ENCODE measurements at regions not wholly inside any gene's neighbourhood (a gene's known extent, or its start where the extent isn't known, plus 50 kb on each side); places are given as distances from the start of the nearest gene placed in this dataset.

DNA sequence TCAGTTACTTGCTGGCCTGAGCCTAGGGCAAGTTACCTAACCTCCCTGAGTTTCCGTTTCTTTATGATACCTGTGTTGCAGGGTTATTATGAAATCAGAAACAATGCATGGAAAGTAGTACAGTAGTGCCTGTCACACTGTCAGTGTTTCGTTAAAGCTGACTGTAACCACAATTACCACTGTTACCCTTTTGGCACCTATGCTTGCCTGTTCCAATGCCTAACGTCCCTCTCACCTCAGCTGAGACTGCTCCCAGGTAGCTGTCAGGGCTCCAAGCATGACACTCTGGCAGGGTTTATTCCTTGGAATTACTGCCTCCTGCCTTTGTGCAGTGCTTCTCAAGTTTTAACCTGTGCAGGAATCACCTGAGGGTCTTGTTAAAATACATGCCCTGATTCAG, 135.2 kb upstream of the RBMS1 start:
- H3K27ac Mint-ChIP-seq, result no peak overlapping the region
- DNase-seq, result no peak
- H3K4me1 Mint-ChIP-seq, result peaks cover 24% of the 10 kb centered on the region
- peaks cover 25% of the 10 kb centered on the region for H3K9me3 Mint-ChIP-seq
- no peaks in the 10 kb centered on the region for H3K36me3 Mint-ChIP-seq (ENCODE audit: low read depth)
- TF ChIP-seq, protein P1, sequence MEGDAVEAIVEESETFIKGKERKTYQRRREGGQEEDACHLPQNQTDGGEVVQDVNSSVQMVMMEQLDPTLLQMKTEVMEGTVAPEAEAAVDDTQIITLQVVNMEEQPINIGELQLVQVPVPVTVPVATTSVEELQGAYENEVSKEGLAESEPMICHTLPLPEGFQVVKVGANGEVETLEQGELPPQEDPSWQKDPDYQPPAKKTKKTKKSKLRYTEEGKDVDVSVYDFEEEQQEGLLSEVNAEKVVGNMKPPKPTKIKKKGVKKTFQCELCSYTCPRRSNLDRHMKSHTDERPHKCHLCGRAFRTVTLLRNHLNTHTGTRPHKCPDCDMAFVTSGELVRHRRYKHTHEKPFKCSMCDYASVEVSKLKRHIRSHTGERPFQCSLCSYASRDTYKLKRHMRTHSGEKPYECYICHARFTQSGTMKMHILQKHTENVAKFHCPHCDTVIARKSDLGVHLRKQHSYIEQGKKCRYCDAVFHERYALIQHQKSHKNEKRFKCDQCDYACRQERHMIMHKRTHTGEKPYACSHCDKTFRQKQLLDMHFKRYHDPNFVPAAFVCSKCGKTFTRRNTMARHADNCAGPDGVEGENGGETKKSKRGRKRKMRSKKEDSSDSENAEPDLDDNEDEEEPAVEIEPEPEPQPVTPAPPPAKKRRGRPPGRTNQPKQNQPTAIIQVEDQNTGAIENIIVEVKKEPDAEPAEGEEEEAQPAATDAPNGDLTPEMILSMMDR (IDR thresholded peaks at IDR 0.05), result no peak
- H3K4me3 Mint-ChIP-seq, result no peak overlapping the region
- peaks cover 4% of the 10 kb centered on the region for H3K27me3 Mint-ChIP-seq (ENCODE audit: low read depth, poor library complexity)

DNA sequence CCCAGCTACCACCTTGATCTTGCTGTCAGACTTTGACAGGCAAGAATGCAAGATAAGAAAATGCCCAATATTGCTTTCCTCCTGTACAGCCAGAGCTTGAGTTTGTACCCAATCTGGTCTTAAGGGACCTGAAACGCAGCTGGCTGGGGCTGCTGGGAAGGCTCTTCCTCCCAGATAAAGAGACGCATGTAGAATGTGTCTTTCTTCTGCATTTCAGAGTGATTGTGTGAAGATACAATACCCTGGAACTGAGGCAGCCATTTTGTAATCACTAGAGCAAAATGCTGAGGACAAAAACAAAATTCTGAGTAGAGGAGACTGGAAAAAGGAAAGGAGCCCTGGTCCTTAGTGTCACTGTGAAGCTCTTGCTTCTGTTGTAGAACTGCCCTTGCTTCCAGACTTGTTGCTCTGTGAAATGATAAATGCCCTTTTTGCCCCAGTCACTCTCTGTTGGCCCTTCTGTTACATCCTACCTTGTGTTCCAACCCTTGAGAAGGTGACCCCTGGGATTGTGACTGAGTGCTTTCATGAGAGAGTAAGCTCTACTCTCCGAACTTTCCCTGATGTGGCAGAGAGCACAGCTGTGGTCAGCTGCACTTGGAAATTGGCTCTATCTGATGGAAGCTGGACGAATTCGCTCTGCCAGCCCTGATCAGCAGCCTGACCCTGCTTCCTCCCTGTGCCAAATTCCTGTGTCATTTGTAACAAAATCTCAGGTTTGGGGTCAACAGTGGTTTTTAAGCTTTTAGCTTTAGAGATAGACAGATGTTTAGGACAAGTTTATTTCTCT, 137.4 kb upstream of the RBMS1 start:
- TF ChIP-seq, protein P1 (IDR thresholded peaks at IDR 0.05), result no peak
- Mint-ChIP-seq H3K27ac (peak overlapping the region; percentile 57), H3K4me3 (no peak overlapping the region), H3K4me1 (peaks cover 38% of the 10 kb centered on the region), H3K36me3 (ENCODE audit: low read depth) (no peaks in the 10 kb centered on the region), H3K9me3 (peaks cover 9% of the 10 kb centered on the region), H3K27me3 (ENCODE audit: low read depth, poor library complexity) (peaks cover 4% of the 10 kb centered on the region)
- DNase-seq, result no peak

DNA sequence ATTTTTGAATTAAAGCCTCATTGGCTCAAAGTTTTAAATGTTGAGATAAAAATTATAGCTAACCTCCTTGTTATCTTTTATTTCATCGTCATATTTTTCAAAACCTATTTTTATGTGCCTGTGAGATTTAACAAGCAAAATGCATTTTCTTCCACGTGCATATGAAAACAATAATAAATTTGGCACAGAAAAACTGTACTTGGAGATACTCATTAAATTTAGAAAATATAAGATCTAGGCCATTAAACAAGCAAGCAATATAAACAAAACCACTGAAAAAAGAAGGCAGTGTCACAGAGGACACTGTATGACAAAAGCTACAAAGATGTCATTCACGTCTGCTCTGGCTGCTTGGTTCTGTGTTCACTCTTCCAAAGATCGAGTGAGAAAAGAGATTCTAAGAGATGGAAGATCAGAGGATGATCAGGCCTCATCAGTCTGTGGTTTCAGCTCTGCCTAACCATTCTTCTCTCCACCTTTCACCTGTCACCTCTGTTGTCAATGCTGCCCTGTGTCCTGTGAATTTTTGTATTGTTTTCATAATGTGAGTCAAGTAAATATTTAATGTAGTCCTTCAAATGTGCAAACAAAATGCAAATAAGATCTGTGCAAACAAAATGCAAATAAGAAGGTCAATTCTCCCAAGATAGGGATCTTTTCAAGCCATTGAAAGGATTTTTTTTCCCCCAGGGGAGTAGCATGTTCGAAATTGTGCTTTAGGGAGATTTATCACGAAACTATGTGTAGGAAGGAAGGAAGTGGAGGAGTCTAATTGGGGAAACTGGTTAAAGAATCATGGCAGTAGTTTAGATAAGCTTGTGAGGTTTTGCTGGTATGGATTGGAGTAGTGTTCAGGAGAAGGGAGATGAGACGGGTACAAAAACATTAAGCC, 138.7 kb upstream of the RBMS1 start:
- Mint-ChIP-seq H3K27ac (no peak overlapping the region), H3K4me3 (no peak overlapping the region)

DNA sequence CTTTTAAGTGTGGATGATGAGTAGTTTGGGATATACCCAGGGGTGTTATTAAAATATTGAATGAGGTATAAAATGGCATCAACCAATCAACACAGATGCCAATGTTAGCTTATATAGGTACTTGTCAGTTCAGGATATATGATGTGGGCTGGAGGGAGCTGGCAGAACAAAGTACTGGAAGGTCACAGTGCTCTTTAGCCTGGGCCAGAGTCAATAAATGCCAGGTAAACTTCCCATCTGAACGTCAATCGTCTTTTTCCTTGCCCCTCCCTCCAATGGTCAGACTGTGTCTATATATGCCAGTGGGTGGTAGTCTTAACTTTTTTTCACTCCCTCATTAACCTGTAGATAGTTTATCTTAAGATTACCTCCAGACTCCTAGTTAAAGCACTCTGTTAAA, 140.8 kb upstream of the RBMS1 start:
- Mint-ChIP-seq H3K27me3 (ENCODE audit: low read depth, poor library complexity) (peaks cover 7% of the 10 kb centered on the region), H3K4me3 (no peak overlapping the region), H3K27ac (no peak overlapping the region), H3K4me1 (peaks cover 38% of the 10 kb centered on the region), H3K36me3 (ENCODE audit: low read depth) (peaks cover 9% of the 10 kb centered on the region), H3K9me3 (peaks cover 25% of the 10 kb centered on the region)
- DNase-seq, result no peak
- TF ChIP-seq, protein P1 (IDR thresholded peaks at IDR 0.05), result no peak

More for the DNA sequence above, 138.7 kb upstream of the RBMS1 start:
- Mint-ChIP-seq H3K36me3 (ENCODE audit: low read depth) (peaks cover 5% of the 10 kb centered on the region), H3K4me1 (peaks cover 38% of the 10 kb centered on the region), H3K27me3 (ENCODE audit: low read depth, poor library complexity) (peaks cover 4% of the 10 kb centered on the region), H3K9me3 (peaks cover 8% of the 10 kb centered on the region)
- TF ChIP-seq, protein P1 (IDR thresholded peaks at IDR 0.05), result no peak
- DNase-seq, result no peak

DNA sequence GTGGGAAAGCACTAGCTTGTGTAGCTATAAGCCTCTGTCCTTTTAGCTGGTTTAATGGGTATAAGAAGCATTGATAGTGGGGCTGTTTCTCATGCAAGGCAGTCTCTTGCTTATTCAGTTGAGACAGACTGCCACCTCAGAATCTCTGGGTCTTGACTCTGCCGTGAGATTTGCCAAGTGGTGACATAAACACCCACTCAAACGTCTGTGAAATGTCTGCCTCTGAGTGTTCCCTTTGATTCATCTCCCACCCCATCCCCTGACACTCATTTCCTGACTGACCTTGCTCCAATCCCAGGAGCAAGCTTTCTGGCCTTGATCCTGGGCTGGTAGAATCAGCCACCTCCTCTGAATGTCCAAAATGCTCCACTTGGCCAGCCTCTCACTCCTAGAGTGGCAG, 141.9 kb upstream of the RBMS1 start:
- Mint-ChIP-seq H3K4me1 (peaks cover 38% of the 10 kb centered on the region), H3K9me3 (peaks cover 36% of the 10 kb centered on the region), H3K27ac (peak overlapping the region; percentile 29), H3K27me3 (ENCODE audit: low read depth, poor library complexity) (peaks cover 7% of the 10 kb centered on the region), H3K4me3 (no peak overlapping the region), H3K36me3 (ENCODE audit: low read depth) (peaks cover 19% of the 10 kb centered on the region)
- no peak for DNase-seq
- TF ChIP-seq, protein P1 (IDR thresholded peaks at IDR 0.05), result no peak

Measured in nephron progenitor cell (in vitro differentiated cells).